ENCODE measurements at regions not wholly inside any gene's neighbourhood (a gene's known extent, or its start where the extent isn't known, plus 50 kb on each side); places are given as distances from the start of the nearest gene placed in this dataset.

- Histone ChIP-seq H3K27ac (ENCODE audit: low read depth, low read length) (no peak overlapping the region), H2AFZ (ENCODE audit: low read depth, low read length) (no peak overlapping the region), H3K9ac (ENCODE audit: low read length) (no peak overlapping the region), H3K4me2 (ENCODE audit: low read length) (no peak overlapping the region), H3K36me3 (ENCODE audit: insufficient read depth, low read length) (no peaks in the 10 kb centered on the region), H3K9me3 (ENCODE audit: insufficient read depth, low read depth, low read length) (no peaks in the 10 kb centered on the region), H3K27me3 (ENCODE audit: insufficient read depth, low read length) (no peaks in the 10 kb centered on the region), H3K79me2 (ENCODE audit: insufficient read depth, low read length) (no peaks in the 10 kb centered on the region), H3K4me1 (ENCODE audit: insufficient read depth, low read length) (peaks cover 21% of the 10 kb centered on the region), H4K20me1 (ENCODE audit: insufficient read depth, low read length) (no peaks in the 10 kb centered on the region), H3K4me3 (ENCODE audit: insufficient read depth, low read depth, low read length) (no peak overlapping the region)
- DNase-seq (ENCODE audit: low read depth) (no peak), FAIRE-seq (peak; percentile 34)
- H3K9me3 Mint-ChIP-seq (ENCODE audit: unreplicated experiment) = peaks cover 4% of the 10 kb centered on the region
- H3K4me1 Mint-ChIP-seq (ENCODE audit: low read depth, unreplicated experiment) = peaks cover 10% of the 10 kb centered on the region
- H3K27me3 Mint-ChIP-seq (ENCODE audit: low read depth, unreplicated experiment) = no peaks in the 10 kb centered on the region
- H3K4me3 Mint-ChIP-seq (ENCODE audit: unreplicated experiment) = no peak overlapping the region
- no peak overlapping the region for H3K27ac Mint-ChIP-seq (ENCODE audit: unreplicated experiment)
- no peaks in the 10 kb centered on the region for H3K36me3 Mint-ChIP-seq (ENCODE audit: low read depth, unreplicated experiment)
- TF ChIP-seq CTCF (IDR thresholded peaks at IDR 0.05; ENCODE audit: insufficient read depth, low read depth, low read length) (no peak), EZH2 (IDR thresholded peaks at IDR 0.05; ENCODE audit: insufficient read depth, low read length) (no peak)
Measured at GRCh38 chr11:87430821-87431220, 393.1 kb downstream of the TMEM135 start.

- Histone ChIP-seq H3K4me2 (ENCODE audit: low read length) (no peak overlapping the region), H3K79me2 (ENCODE audit: insufficient read depth, low read length) (no peaks in the 10 kb centered on the region), H3K9ac (ENCODE audit: low read length) (no peak overlapping the region), H4K20me1 (ENCODE audit: insufficient read depth, low read length) (no peaks in the 10 kb centered on the region), H2AFZ (ENCODE audit: low read depth, low read length) (no peak overlapping the region), H3K27ac (ENCODE audit: low read depth, low read length) (no peak overlapping the region), H3K4me3 (ENCODE audit: insufficient read depth, low read depth, low read length) (no peak overlapping the region), H3K9me3 (ENCODE audit: insufficient read depth, low read depth, low read length) (no peaks in the 10 kb centered on the region), H3K36me3 (ENCODE audit: insufficient read depth, low read length) (no peaks in the 10 kb centered on the region), H3K27me3 (ENCODE audit: insufficient read depth, low read length) (no peaks in the 10 kb centered on the region), H3K4me1 (ENCODE audit: insufficient read depth, low read length) (peaks cover 30% of the 10 kb centered on the region)
- H3K27ac Mint-ChIP-seq (ENCODE audit: unreplicated experiment) = no peak overlapping the region
- TF ChIP-seq EZH2 (IDR thresholded peaks at IDR 0.05; ENCODE audit: insufficient read depth, low read length) = no peak
- TF ChIP-seq CTCF (IDR thresholded peaks at IDR 0.05; ENCODE audit: insufficient read depth, low read depth, low read length) = no peak
- H3K36me3 Mint-ChIP-seq (ENCODE audit: low read depth, unreplicated experiment) = no peaks in the 10 kb centered on the region
- peaks cover 17% of the 10 kb centered on the region for H3K4me1 Mint-ChIP-seq (ENCODE audit: low read depth, unreplicated experiment)
- no peak for FAIRE-seq
- no peaks in the 10 kb centered on the region for H3K27me3 Mint-ChIP-seq (ENCODE audit: low read depth, unreplicated experiment)
- no peak for DNase-seq (ENCODE audit: low read depth)
- H3K4me3 Mint-ChIP-seq (ENCODE audit: unreplicated experiment) = no peak overlapping the region
- peaks cover 4% of the 10 kb centered on the region for H3K9me3 Mint-ChIP-seq (ENCODE audit: unreplicated experiment)
Measured at GRCh38 chr11:87429996-87430395, 392.3 kb downstream of the TMEM135 start.

GRCh38 chr11:87428266-87428665 lies 390.5 kb downstream of the TMEM135 start:
- H4K20me1 ChIP-seq (ENCODE audit: insufficient read depth, low read length) = no peaks in the 10 kb centered on the region
- H3K27me3 ChIP-seq (ENCODE audit: insufficient read depth, low read length) = no peaks in the 10 kb centered on the region
- H2AFZ ChIP-seq (ENCODE audit: low read depth, low read length) = no peak overlapping the region
- no peak overlapping the region for H3K4me3 ChIP-seq (ENCODE audit: insufficient read depth, low read depth, low read length)
- Mint-ChIP-seq H3K4me3 (ENCODE audit: unreplicated experiment) (no peak overlapping the region), H3K9me3 (ENCODE audit: unreplicated experiment) (peaks cover 4% of the 10 kb centered on the region), H3K27ac (ENCODE audit: unreplicated experiment) (no peak overlapping the region), H3K4me1 (ENCODE audit: low read depth, unreplicated experiment) (peaks cover 15% of the 10 kb centered on the region), H3K27me3 (ENCODE audit: low read depth, unreplicated experiment) (no peaks in the 10 kb centered on the region), H3K36me3 (ENCODE audit: low read depth, unreplicated experiment) (no peaks in the 10 kb centered on the region)
- peak overlapping the region; percentile 42 for H3K4me2 ChIP-seq (ENCODE audit: low read length)
- no peaks in the 10 kb centered on the region for H3K9me3 ChIP-seq (ENCODE audit: insufficient read depth, low read depth, low read length)
- peaks cover 31% of the 10 kb centered on the region for H3K4me1 ChIP-seq (ENCODE audit: insufficient read depth, low read length)
- H3K79me2 ChIP-seq (ENCODE audit: insufficient read depth, low read length) = no peaks in the 10 kb centered on the region
- no peak for DNase-seq (ENCODE audit: low read depth)
- FAIRE-seq = peak; percentile 43
- no peak overlapping the region for H3K9ac ChIP-seq (ENCODE audit: low read length)
- no peaks in the 10 kb centered on the region for H3K36me3 ChIP-seq (ENCODE audit: insufficient read depth, low read length)
- peak overlapping the region; percentile 9 for H3K27ac ChIP-seq (ENCODE audit: low read depth, low read length)
- TF ChIP-seq CTCF (IDR thresholded peaks at IDR 0.05; ENCODE audit: insufficient read depth, low read depth, low read length) = no peak
- TF ChIP-seq EZH2 (IDR thresholded peaks at IDR 0.05; ENCODE audit: insufficient read depth, low read length) = no peak
